ENCODE measurements at regions not wholly inside any gene's neighbourhood (a gene's known extent, or its start where the extent isn't known, plus 50 kb on each side); places are given as distances from the start of the nearest gene placed in this dataset.

DNA sequence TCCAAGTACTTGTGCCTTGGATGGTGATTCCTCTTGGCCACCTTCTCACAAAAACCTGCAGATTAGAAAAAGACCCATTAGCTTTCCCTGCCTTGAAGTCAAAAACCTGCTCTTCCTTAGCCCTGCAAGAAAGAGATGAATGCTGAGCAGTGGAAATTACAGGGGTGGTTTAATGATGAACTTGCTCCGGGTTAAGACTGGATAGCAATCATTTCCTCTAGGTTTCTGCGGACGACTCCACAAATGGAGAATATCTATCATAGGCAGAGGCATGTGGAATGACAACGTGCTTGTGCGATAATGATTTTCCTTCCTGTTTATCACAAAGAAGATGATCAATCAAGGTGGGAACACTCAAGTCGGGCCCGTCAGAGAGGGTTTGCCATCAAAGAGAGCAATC, 201.2 kb upstream of the ERCC4 start:
- TF ChIP-seq NFE2 (CRISPR knock-in tag; IDR thresholded peaks at IDR 0.05) (no peak), TAF1 (CRISPR knock-in tag; IDR thresholded peaks at IDR 0.05) (no peak), MLLT10 (CRISPR knock-in tag; IDR thresholded peaks at IDR 0.05) (no peak), KLF11 (CRISPR knock-in tag; IDR thresholded peaks at IDR 0.05) (no peak), ZNF589 (CRISPR knock-in tag; conservative IDR thresholded peaks at IDR 0.05) (no peak), NFYB (CRISPR knock-in tag; IDR thresholded peaks at IDR 0.05) (no peak), EZH2 (conservative IDR thresholded peaks at IDR 0.05; ENCODE audit: low read depth, low read length) (no peak), ZNF775 (CRISPR knock-in tag; IDR thresholded peaks at IDR 0.05; ENCODE audit: borderline replicate concordance) (no peak), ZBTB7A (CRISPR knock-in tag; IDR thresholded peaks at IDR 0.05) (no peak), ZNF225 (CRISPR knock-in tag; IDR thresholded peaks at IDR 0.05) (no peak), FOXJ3 (CRISPR knock-in tag; IDR thresholded peaks at IDR 0.05; ENCODE audit: borderline replicate concordance) (no peak)
- TF ChIP-seq, protein P1, sequence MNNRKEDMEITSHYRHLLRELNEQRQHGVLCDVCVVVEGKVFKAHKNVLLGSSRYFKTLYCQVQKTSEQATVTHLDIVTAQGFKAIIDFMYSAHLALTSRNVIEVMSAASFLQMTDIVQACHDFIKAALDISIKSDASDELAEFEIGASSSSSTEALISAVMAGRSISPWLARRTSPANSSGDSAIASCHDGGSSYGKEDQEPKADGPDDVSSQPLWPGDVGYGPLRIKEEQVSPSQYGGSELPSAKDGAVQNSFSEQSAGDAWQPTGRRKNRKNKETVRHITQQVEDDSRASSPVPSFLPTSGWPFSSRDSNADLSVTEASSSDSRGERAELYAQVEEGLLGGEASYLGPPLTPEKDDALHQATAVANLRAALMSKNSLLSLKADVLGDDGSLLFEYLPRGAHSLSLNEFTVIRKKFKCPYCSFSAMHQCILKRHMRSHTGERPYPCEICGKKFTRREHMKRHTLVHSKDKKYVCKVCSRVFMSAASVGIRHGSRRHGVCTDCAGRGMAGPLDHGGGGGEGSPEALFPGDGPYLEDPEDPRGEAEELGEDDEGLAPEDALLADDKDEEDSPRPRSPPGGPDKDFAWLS (CRISPR knock-in tag; IDR thresholded peaks at IDR 0.05; ENCODE audit: borderline replicate concordance) = no peak
- TF ChIP-seq, protein P2, sequence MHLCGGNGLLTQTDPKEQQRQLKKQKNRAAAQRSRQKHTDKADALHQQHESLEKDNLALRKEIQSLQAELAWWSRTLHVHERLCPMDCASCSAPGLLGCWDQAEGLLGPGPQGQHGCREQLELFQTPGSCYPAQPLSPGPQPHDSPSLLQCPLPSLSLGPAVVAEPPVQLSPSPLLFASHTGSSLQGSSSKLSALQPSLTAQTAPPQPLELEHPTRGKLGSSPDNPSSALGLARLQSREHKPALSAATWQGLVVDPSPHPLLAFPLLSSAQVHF (CRISPR knock-in tag; IDR thresholded peaks at IDR 0.05) = no peak
